Fibroblast of skin of right biceps (primary cell): ENCODE measurements at regions not wholly inside any gene's neighbourhood (a gene's known extent, or its start where the extent isn't known, plus 50 kb on each side); places are given as distances from the start of the nearest gene placed in this dataset.

ENCODE experiments used
- DNase-seq: peaks from one replicate; pipeline ENCODE4 v3.0.0-alpha.2; 2013

- no peak for DNase-seq
Measured at GRCh38 chr20:6831461-6831860, 64.0 kb downstream of the BMP2 start.

DNA sequence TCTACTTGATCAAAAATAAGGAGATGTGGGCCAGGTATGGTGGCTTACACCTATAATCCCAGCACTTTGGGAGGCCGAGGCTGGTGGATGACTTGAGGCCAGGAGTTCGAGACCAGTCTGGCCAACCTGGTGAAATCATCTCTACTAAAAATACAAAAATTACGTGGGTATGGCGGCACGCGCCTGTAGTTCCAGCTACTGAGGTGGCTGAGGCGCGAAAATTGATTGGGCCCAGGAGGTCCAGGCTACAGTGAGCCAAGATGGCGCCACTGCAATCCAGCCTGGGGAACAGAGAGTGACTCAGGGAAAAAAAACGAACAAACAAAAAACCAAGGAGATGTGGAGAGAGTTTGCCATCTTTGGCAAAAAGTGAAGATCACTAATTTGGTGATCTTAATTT lies 65.3 kb downstream of the BMP2 start:
- DNase-seq: no peak

GRCh38 chr20:6835609-6836008 lies 68.1 kb downstream of the BMP2 start:
- DNase-seq: no peak

- DNase-seq: no peak
Measured at GRCh38 chr20:6836821-6837374, 69.4 kb downstream of the BMP2 start.

DNA sequence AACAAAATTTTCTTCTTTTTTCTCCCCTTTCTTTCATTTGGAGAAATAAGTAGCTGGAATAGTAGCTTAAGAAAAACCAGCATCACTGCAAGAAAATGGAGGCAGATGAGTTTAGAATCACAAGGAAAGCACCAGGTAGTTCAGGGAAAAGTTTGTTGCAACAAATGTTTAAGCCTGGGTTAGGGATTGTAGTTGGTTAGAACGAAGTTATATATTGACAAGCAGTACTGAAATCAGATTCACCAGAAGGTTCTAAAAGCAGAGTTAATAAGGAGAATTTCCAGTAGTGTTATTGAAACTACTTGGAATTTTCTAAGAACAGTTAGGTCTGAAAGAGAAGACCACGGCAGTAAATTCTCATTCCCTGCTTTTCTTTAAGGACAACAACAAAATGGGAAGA lies 70.2 kb downstream of the BMP2 start:
- no peak for DNase-seq

GRCh38 chr20:6838181-6838826 lies 70.8 kb downstream of the BMP2 start:
- DNase-seq: no peak

- no peak for DNase-seq
Measured at GRCh38 chr20:6841128-6841527, 73.6 kb downstream of the BMP2 start.

GRCh38 chr20:6845141-6845540 lies 77.7 kb downstream of the BMP2 start:
- DNase-seq: no peak

DNA sequence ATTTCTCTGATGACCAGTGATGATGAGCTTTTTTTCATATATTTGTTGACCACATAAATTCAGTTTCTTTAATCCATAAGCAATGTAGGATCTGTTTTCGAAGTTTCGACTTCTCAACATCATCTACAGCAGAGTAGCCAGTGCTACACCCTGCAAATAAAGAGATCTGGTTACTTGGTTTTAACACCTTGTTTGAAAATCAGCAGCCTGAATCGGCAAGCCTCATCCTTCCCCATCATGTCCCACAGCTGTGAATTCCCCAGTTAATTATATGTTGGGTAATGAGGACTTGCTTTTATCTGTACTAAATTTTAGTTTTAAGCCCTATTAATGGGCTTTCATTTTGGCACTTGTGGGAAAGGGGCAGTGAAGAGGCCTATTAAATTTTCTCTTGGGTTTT lies 80.6 kb downstream of the BMP2 start:
- DNase-seq: no peak

GRCh38 chr20:6848992-6849391 lies 81.5 kb downstream of the BMP2 start:
- no peak for DNase-seq

GRCh38 chr20:6851136-6851535 lies 83.7 kb downstream of the BMP2 start:
- DNase-seq: no peak

- DNase-seq: no peak
Measured at GRCh38 chr20:6852478-6852877, 85.0 kb downstream of the BMP2 start.

DNA sequence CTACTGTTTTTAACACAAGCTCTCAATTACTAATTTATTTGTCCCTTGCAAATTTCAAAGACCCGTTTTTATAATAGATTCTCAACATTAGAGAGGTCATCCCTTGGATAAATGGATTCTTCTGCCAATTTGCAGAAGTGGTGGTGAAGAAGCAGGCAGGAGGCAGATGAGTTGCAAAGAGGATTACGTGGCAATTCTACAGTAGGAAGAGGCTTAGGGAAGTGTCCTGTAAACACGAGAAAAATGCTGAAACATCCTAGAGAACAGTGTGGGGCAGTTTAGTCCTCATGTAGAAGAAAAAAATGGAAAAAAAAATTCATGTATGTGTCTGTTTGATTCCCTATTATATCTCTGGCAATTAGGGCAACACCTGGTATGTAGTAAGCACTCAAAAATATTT lies 87.6 kb downstream of the BMP2 start:
- DNase-seq: no peak

DNA sequence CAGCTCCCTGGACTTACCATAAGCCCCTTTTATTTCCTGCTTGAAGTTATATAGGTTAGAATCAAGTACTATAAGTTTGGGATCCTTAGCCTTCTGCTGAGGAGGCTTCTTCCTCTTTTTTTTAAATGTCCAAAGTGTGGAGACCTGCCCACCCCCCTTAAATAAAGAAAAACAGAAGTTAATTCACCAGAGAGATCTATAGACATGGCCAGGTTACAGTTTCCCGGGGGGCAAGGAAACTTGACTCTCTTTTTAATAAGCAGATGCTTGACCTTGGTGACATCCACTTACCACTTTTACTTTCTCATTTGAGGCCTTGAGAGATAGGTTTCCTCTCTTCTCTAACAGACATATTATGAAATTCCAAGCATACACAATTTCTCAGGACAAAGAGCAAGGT lies 88.3 kb downstream of the BMP2 start:
- no peak for DNase-seq

DNA sequence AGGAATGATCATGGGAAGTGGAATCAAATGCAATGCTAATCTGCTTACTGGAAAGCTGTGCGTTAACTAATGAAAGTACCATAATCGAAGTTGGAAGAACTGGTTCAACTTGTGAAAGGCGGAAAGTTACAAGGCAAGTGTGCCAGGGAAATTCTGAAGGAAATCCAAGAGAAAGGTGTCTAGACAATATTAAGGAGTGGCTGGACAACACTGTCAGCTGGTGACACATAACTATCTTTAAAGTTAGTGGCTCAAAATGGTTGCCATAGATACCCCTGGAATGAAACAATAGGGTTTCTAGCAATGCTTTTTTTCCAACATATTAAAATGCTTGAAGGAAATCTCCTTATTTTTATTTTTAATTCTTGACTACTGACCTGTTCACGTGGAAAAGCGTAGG lies 90.4 kb downstream of the BMP2 start:
- DNase-seq: no peak

DNA sequence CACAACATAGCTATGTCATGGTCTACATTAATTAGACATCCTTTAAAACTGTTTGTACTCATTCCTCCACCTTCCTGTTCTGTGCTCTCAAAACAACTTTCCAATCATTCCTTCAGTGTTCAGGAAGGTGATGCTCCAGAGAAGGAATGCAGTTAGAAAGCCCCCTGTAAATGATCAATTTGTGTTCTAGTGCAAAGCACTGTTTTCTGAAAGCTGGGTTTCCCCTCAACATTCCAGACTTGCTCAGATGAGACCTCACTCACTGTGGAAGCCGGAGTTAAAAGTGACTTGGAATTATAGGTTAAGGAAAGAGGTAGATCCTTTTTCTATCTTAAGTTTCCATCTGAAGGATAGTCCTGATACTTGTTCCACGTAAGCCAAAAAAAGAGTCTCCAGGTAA lies 95.9 kb downstream of the BMP2 start:
- DNase-seq: no peak

DNA sequence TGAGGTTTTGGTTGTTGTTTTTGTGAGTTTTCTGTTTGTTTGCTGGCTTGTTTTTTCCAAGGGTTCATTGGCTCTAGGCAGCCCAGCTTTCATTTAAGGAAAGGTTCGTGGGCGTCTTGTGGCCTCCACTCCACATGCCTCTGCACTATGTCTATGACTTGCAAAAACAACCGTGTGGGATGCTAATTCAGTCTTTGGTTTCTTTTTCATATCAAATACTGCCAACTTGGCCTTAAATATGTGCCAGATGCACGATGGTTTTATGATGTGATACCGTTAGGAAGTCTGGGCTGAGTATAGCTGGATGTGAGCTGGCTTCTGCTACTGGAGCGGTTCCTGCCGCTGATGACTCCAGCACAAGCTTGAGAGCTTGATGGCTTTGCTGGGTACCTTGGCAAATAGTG lies 96.3 kb downstream of the BMP2 start:
- no peak for DNase-seq

- DNase-seq: no peak
Measured at GRCh38 chr20:6864740-6865139, 97.3 kb downstream of the BMP2 start.

DNA sequence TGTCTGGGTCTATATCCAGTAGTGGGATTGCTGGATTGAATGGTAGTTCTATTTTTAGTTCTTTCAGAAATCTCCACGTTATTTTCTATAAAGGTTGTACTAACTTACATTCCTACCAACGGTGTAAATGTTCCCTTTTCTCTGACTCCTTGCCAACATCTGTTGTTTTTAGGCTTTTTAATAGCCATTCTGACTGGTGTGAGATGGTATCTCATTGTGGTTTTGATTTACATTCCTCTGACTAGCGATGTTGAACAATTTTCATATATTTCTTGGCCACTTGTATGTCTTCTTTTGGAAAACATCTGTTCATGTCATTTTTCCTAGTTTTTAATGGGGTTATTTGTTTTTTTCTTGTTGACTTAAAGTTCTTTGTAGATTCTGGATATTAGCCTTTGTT lies 99.3 kb downstream of the BMP2 start:
- peak; percentile 5 for DNase-seq

DNA sequence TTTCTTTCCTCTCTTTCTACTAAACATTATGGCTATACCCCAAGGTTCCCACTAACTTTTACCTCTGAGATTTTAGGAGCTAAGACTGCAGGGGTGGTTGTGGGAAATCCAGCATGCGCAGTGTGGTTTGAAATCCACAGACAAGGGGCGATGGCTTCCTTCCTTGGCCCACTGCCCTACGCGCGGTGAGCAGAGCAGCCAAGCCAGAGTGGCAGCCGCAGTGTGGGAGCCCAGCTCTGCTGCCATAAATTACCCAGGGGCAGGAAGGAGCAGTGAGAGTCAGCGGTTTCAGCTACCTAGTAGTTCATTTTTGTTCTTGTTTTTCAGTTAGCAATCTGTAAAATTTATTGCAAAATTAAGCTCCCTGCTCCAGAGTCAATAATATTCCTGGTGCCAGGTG lies 101.4 kb downstream of the BMP2 start:
- DNase-seq: no peak

- DNase-seq: no peak
Measured at GRCh38 chr20:6870559-6870958, 103.1 kb downstream of the BMP2 start.

GRCh38 chr20:6877633-6878032 lies 110.1 kb downstream of the BMP2 start:
- DNase-seq: no peak

DNA sequence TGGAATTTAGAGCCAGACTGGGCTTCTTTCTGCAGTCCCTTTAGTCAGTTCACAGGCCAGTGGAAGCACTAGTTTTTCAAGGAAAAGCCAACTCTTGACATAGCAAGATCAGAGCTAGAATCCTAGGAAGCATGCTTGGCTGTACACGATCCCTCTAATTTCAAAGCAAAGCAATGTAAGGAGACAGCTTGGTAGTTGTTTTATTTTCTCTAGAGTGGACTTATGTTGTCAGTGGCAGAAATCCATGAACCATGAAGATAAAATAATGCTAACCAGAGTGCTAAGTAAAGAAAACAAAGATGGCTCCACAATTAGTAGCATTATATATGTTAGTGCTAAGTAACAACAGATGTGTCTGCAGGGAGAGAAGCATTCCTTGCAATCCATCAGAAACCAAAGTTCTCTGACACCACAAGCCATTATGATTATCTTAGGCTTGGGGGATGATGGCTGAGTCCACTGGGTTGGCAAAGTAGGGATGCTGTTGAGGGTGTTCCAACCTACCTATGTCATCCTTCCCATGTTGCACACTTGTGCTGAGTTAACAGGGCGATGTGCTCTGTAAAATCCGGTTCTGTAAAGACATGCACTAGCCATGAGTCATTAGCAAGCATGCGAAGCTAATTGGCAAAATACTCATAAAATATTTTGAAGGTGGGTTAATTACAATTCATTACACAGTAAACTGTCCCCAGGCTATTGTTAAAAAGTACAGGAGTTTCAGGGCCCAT lies 115.2 kb downstream of the BMP2 start:
- DNase-seq: peak; percentile 84

DNA sequence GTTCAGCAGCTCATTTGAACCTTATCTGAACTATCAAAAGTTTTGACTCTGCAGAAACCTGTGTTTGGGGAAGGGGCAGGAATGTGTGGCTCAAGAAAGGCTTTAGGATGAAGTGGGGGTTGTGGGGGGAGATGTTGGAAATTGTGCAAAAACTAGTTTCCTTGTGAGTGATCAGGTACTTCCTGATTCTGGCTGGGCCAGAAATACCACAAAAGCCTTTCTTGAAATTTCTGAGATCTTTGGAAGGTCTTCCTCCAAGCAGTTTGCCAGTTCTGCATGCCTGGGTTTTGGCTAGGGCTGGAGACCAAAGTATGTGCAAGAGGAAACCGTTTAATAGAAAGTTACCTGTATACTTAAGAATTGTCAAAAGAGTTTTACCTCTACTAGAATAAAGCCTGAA lies 116.6 kb downstream of the BMP2 start:
- DNase-seq: no peak
